ENCODE measurements at regions not wholly inside any gene's neighbourhood (a gene's known extent, or its start where the extent isn't known, plus 50 kb on each side); places are given as distances from the start of the nearest gene placed in this dataset.

DNA sequence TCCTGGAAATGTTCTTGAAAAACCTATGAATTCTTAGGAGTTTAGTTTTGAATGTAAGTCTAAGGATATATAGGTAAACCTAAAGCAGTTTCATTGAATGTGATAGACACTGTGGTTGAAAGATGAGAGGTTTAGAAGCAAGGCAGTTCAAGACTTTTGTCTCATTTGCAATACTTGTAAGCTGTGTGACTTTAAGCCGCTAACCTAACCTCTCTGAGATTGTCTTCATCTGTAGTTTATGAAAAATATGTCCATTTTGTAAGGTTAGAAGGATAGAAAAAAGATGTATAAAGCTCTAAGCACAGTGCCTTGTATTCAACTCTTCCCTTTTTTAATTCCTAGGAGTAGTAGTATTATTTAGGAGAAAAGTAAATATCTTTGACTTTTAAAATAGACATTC lies 306.6 kb upstream of the ARRDC4 start:
- DNase-seq = peak in 1 of 2 experiments; percentile 13

DNA sequence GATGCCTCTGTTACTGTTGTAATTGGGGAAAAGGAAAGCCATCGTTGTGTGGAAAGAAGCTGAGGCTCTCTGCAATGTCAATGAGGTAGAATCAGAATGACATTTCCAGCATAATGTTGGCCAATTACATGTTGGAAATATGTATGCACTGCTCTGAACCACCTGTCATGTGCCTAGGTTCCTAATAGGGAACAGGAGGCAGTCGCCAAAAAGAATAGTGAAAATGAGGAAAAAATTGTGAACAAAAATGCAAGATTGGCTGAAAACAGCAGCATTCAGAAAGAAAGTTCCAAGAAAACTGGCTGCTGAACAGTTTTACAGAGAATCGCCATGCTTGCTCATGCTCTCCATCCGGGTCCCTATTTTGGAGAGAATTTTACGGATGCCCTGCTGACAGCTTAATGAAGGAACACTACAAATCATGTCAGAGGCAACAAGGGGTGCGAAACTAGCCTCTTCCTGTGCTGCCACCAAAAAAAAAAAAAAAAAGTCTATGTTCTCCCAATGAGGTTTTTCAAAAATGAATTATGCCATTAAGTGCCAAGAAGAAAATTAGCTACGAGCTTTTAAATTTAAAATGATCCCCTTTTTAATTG lies 305.9 kb upstream of the ARRDC4 start:
- DNase-seq = peak; percentile 69 to 92

DNA sequence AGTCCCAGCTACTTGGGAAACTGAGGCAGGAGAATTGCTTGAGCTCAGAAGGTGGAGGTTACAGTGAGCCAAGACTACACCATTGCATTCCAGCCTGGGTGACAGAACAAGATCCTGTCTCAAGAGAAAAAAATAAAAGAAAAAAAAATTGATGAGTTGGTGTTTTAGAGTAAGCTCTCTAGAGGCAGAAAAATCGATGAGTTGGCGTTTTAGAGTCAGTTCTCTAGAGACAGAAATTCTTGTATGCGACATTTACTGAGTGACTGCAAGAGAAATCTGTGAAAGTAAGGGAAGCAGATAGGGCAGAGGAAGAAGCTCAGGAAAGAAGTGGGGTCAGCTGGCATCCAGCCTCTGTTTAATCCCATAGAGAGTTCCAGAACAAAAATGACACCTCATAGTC lies 298.7 kb upstream of the ARRDC4 start:
- DNase-seq = no peak

DNA sequence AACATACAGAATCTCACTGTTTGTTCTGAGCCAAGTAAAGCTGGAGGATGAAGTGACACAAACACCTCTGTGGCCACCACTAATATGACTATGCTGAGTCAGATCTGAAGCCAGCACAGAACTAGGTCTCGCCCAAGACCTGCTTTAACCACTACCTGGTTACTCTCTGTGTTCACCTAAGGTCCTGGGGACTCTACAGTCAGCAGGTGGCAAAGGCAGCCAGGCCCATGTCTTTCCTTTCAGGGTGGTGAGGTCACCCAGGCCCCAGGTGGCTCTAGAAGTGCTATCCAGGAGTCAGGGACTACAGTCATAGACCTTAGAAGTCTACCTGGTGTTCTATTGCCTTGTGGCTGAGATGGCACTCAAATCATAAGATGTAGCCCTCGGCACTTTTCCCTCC lies 287.9 kb upstream of the ARRDC4 start:
- DNase-seq = no peak

DNA sequence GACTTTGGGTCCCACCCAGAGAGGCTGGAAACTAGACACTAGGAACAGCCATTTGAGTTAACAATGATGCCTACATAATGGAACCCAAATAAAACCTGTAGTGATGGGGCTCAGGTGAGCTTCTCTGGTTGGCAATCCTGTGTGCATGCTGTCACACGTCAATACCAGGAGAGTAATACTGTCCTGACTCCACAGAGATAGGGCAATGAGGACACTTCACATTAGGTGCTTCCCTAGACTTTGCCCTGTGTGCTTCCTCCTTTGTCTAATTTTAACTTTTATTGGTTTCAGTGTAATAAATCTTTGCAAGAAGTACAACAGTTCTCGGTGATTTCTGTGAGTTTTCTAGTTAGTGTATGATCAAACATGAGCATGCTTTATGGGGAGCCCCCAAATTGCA lies 281.8 kb upstream of the ARRDC4 start:
- DNase-seq = no peak

DNA sequence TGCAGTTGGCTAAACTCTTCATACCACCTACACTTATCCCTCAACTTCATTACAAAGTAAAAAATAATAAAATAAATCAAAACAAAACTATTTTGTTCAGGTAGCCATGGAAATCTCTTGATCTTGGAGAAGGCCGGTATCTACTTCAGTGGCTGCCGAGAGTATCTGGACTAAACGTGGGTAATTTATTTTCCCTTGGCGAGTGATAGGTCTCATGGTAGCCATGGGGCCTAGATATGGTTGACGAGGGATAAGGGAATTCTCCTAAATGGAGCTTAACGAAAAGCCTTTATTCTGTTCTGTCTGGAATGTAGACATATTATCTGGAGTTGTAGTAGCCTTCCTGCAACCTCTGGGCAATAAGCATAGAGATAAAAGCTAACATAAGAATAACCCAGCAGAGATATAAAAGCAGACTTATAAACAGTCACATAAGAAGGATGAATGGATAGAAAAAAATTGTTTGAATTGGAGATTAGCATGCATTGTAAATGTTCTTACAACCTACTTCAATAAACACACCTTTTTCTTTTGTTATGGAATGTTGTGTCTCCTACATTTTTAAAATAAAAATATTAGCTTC lies 281.3 kb upstream of the ARRDC4 start:
- DNase-seq = no peak

DNA sequence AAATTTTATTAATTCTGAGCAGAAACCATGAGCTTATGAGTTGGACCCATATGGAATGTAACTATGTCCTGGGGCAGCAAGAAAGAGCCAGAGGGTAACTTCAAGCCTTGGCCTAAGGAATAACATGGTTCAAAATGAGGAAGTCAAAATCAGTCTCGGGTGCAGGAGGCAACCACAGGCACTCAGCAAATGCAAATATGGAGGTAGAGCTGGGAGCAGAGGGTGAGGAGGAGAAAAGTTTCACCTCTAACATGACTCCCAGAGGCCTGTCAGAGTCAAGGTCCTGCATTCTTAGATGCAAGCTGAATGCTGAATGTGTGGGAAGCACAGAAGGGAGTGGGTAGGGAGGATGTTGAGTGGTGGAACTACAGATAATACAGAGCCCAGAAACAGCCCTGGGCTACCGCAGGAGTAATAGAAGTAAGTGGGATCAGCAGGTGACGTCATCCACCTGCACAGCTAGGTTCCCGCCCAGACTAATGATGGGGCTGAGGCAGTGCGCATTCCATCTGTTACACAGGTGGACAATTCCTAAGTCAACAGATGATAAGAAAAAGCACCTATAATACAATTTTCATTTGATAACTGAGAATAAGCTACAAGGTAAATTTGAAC lies 279.8 kb upstream of the ARRDC4 start:
- peak in 1 of 2 experiments; percentile 17 for DNase-seq

DNA sequence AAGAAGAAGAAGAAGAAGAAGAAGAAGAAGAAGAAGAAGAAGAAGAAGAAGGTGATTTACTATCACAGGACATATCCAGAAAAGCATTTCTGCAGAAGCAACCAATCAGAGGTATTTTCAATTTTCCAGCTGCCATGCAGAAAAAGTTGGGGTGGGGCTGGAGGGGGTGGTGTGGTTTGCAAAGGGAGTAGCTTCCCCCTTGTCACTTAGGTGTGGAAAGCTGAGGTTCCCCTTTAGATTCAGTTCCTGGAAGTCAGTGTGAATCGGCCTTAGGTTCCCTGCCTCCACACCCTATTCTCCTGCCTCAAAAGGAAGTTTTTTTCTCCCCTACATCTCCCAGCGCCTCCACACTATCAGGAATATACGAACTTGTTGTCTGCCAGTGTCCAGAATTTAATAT lies 276.7 kb upstream of the ARRDC4 start:
- no peak for DNase-seq

DNA sequence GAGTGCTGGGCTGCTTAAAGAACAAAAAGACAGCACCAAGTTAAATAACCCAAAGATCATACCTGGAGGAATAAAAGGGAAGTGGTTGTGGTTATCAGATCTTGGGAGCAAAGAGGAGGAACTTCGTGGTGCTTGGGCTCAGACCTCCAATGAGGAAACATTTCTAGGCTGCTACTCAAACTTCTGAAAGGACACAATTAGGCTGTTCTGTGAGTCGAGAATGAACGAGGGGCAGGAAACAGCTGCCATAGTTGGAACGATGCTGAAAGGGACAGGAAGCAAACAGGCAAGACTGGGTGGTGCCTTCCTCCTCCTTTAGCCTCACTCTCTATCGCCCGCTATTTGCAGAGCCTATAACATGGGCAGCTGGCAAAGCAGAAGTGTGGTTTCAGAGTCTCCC lies 276.3 kb upstream of the ARRDC4 start:
- DNase-seq = peak; percentile 33 to 81

DNA sequence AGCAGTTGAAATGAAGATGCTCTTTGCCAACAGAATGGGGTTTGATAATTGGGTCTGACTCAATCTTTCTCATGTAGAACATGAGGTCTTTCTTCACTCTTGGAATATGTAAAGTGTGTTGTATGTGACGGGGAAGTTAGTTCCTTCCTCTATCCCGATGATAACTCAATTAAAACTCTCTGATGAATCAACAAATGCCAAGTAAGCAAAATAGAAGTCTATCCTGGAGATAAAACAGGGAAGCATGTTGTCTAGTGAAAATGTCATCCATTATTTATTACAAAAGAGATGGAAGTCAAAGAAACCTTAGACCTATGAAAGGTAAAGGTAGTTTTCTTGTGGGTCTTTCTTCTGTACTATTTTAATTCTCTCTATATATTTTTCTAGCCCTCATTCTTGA lies 274.2 kb upstream of the ARRDC4 start:
- no peak for DNase-seq

DNA sequence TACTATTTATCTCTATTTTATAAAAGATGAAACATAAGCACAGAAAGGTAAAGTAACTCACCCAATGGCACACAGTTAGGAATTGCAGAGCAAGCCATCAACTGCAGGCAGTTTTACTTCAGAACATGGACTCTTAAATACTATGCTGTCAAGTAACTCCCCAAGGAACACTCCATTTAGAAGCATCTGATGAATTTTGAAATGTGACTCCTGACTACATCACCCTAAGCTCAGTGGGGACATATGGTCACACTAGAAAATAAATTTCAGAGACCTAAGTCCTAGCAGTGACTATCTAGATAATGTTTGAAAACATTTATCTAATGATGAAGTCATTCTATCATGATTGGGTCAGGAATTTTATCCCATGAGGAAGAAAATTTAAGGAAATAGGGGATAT lies 272.8 kb upstream of the ARRDC4 start:
- DNase-seq = no peak

DNA sequence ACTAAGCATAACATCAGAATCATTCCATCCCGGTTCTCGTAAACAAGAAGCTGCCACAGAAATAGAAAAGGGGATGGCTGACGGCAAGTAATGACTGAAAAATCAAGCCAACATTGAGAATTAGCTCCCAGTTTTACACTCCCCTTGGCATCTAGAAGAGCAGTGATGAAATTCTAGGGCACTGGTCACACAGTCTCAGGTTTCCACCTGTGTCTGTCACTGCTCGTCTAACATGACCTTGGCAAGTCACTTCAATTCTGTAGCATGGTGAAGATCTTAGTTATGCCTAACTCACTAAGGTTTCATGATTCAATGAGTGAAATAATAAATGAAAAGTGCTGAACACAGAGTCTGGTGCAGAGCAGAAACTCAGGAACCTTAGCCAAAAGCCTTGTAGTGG lies 272.3 kb upstream of the ARRDC4 start:
- no peak for DNase-seq

DNA sequence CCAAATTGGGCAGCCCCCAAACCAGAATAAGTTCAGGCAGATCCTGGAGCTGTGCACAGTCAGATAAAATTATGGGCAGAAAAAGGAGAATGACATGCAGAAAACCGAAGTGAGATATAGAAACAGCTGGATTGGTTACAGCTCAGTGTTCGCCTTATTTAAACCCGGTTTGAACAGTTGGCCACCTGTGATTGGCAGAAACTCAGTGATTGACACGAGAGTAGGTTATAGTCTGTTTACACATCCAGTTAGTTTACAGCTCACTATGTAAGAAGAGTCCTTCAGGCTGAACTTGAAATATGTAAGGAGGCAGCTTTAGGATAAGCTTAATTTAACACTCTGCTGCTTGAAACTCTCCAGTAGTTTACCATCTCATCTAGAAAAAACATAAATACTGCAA lies 271.6 kb upstream of the ARRDC4 start:
- DNase-seq = no peak

DNA sequence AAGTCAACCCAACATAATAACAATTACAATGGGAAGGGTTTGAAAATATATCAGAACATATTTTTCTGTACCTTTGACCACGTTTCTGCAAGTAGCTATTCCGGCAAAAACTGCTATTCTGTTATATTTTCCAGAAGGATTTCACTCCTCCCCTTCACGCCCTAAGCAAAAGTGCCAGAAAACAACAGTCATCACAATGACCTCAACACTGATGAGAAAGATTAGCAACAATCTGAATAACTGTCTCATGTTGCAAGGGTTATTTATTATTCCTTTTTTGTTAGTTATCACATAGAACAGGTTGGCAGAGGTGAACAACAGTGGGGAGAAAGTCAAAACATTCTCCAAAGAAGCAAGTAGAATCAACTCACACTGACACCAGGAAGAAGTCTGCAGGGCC lies 269.4 kb upstream of the ARRDC4 start:
- no peak for DNase-seq

DNA sequence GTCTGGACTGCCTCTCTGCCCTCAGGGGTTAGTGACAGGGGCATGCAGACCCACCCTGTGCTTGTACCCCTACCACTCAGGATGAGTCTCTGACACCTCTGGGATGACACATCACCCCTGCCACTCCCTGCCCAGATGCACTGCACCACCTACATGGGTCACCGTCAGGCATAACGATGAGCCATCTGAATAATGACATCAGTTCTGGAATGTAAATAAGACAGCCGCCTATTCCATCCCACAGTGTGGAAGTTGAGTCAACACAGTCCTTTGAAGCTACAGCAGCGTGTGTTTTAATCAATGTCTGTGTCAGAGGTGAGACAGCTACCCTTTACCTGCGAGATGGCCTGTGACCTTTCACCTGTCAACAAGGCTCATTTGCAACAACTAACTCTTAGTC lies 268.7 kb upstream of the ARRDC4 start:
- DNase-seq = peak in 1 of 2 experiments; percentile 23

DNA sequence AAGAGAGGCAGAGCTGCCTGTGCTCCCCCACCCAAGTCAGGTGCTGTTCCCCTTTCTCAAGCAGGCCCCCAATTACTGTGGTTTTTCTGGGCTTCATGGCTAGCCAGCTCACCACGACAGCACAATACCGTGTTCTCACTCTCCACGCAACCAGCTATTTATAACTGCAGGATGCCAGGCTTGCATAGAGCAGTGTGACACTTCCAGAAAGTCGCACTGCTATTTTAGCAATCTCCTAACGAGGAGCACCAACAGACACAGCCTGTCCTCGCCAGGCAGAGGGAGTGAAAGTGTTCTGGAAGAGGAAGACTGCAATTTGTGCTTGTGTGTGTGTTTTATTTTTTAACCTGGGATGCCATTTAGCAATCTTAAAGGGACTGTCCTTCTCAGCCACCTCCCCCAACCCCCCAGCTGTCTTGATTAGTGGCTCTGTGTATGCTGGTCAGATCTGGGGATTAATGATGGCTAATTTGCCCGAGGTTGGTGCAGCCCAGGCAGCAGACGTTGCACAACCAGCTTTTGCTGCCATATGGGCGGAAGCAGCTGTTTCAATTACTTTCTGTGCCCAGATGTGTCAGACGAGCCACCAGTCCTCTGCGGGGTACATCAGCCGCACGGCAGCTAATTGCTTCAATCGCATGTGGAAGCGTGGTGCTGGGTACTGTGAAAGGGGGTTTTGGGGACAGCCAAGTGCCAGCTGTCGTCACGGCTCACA lies 268.0 kb upstream of the ARRDC4 start:
- peak; percentile 81 to 95 for DNase-seq

DNA sequence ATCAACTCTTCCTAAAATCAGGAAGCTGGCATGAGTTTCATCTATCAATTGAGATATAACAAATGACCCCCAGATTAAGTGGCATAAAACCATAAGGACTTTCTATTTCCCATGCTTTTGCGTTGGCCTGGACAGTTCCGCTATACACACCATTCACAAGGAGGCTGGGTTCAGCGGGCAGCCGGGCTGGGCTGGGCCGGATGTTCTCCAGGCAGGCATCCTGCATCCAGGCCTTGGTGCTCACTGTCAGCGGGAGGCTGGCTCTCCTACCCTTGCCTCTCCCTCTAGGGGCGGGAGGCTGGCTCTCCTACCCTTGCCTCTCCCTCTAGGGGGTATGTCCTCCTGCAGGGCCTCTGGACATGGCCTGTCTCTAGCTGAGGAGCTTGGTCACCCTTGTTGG lies 266.0 kb upstream of the ARRDC4 start:
- no peak for DNase-seq

DNA sequence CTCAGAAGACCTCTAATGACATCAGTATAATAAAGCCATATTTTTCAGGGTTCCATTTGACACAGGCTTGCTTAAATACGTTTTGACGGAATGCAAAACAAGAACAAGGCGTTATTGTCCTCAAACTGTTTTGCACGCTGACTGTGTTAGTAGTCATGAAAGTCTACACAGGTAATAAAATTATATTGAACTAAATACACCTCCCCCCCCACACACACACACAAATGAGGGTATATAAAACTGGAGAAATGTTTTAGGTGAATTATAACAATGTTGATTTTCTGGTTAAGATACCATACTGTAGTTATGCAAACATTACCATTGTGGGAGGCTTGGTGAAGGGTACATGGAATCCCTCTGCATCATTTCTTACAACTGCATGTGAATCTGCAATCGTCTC lies 257.1 kb upstream of the ARRDC4 start:
- no peak for DNase-seq

DNA sequence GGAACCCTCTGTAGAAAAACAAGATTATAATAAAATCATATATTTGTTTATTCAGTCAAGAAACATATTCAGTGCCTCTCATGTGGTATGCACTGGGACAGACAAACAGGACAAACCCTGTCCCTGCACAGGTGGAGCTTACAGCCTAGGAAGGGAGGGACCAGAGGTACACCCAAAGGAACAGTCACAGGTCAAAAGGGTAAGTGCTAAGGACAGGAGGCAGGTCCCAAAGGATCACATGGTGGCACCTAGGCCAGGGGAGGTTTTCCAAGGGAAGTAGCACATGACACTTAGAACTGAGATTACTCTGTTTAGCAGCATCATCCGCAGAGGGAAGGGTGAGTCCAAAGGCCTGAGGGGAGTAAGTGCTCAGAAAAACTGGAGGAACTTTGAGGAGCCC lies 254.4 kb upstream of the ARRDC4 start:
- DNase-seq = no peak

DNA sequence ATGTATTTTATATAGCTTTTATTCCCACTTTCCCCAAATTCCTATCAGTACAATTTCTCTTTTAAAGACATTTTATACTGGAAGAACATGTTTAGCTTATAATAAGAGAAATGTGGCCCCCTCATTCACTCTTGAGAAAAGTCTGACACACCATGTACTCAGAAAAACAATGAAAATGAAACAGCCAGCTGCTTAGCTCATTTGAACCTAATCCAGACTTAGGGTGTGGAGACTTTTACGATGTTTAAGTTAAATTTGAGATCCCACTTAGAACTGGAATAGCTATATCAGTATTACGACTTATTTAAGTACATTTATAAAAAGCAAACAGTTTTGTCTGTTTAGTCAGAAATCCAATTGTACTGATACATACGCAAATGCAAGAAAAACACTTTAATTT lies 252.3 kb upstream of the ARRDC4 start:
- DNase-seq = peak in 1 of 2 experiments; percentile 15

DNA sequence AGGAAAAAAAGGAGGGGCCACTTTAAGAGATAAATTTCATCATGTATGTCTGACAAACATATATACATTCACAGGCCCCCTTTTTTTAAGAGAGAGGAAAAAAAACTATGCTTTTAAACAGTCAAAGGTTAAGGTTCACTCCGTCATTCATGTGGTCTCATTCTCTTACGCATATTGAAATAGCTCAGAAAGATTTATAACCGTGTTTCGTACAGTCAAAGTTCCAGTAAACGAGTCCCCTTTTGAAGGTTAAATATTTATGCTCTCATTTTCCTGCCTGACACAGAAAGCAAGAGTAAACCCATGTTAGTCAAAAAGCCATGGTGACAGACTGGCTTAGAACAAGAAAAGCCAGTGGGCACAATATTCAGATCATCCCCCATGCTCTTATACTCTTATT lies 248.0 kb upstream of the ARRDC4 start:
- no peak for DNase-seq

DNA sequence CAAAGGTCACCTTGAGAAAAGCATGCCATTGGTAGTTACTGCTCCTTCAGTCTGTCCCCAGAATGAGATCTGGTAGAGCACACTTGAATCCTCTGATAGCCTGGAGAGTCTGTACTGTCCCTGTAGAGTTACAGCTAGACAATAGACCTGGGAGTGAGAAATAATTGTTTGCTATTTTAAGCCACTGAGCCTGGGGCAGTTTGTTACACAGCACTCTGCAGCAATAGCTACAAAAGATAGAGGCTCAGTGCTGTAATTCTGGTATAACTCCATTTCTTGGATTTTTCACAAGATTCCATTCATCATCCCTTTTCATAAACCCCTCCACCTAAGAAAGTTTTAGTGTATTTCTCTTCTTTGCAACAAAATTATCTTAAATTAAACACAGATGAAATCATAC lies 242.7 kb upstream of the ARRDC4 start:
- no peak for DNase-seq

DNA sequence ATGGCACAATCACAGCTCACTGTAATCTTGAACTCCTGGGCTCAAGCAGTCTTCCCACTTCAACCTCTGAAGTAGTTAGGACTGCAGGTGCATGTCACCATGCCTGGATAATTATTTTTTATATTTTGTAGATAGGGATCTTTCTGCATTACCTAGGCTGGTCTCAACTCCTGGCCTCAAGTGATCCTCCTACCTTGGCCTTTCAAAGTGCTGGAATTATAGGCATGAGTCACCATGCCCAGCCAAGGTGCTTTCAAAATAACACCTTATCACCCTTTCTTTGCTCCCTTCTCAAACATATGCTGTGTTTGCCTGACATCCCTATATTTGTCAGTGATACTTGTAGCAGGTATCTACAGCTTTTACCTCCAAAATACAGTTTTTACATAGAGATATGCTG lies 242.0 kb upstream of the ARRDC4 start:
- DNase-seq = no peak

DNA sequence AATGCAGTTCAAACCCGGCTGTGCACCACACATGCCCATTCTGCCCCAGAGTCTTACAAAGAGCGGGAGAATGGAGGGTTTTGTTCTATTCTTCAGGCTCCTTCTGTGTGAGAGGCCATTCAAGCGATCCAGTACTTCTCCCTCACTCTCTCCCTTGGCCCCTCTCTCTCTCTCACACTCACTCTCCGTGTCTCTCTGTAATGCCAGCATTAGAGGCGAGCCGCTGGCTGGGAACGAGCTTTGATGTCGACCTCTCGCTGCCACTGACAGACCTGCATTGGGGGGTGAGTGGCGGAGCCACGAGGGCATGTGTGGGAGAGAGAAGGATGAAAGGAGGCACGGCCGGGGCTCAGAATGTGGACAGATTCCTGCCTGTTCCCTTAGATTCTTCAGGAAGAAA lies 231.7 kb upstream of the ARRDC4 start:
- no peak for DNase-seq

Measured in NCI-H2081 (cell line).